DOHH2 (cell line): ENCODE measurements at regions not wholly inside any gene's neighbourhood (a gene's known extent, or its start where the extent isn't known, plus 50 kb on each side); places are given as distances from the start of the nearest gene placed in this dataset.

Experiments
- CTCF ChIP-seq: fragments of 200-600 bp; sonication (generic); IDR thresholded peaks from one replicate; pipeline ENCODE4 v1.5.1; 2014; ENCODE audit warnings: antibody characterized with exemption, mild to moderate bottlenecking, low read depth, low read length; ENCODE audit not compliant: poor library complexity, severe bottlenecking
- EZH2phosphoT487 ChIP-seq: fragments of 200-600 bp; sonication (generic); IDR thresholded peaks from 2 replicates; pipeline ENCODE4 v1.6.1; 2017; ENCODE audit warnings: borderline replicate concordance, mild to moderate bottlenecking, antibody characterized with exemption, low read length, moderate library complexity, mixed read lengths

- TF ChIP-seq CTCF (no peak), EZH2phosphoT487 (no peak)
Observed at GRCh38 chr2:185567940-185568339, 170.7 kb upstream of the FSIP2 start.
